HCT116 (cell line): ENCODE measurements at regions not wholly inside any gene's neighbourhood (a gene's known extent, or its start where the extent isn't known, plus 50 kb on each side); places are given as distances from the start of the nearest gene placed in this dataset.

Source experiments
- ATAC-seq: fragments of 200-7000 bp; cut with Tn5 transposase; 2 replicates; pipeline ENCODE4 v1.9.1; 2020; ENCODE audit warnings: mild to moderate bottlenecking, moderate library complexity
- BruUV-seq: library from RNA; stranded (reverse); fragments of 400-500 nt; replicated peaks from 2 replicates; lab custom pipeline; 2021; lab: Mats Ljungman, UMichigan
- CTCF ChIA-PET: fragments of 300-600 bp; sonication (Branson Sonifier 250); formaldehyde crosslinking; loops from one replicate; lab custom pipeline; 2021; ENCODE audit warnings: antibody characterized with exemption; lab: Charles Lee
- POLR2A ChIA-PET: fragments of 300-600, 350-600 bp; sonication (Branson Sonifier 250); formaldehyde crosslinking; loops from one replicate; lab custom pipeline; 2021; ENCODE audit warnings: antibody characterized with exemption; lab: Charles Lee
- RAD21 ChIA-PET, 2 experiments: fragments of 300-600 bp; sonication (Branson Sonifier 250); formaldehyde crosslinking; loops; one replicate each; lab custom pipeline; 2023; ENCODE audit warnings: low total read pairs in 2 of 2; ENCODE audit not compliant: uncharacterized antibody in 2 of 2, unreplicated experiment in 2 of 2, low non-redundant PET in 1 of 2; lab: Charles Lee
- DNase-seq: peaks from one replicate; pipeline ENCODE4 v3.0.0-alpha.2; 2010; ENCODE audit warnings: low read depth, low spot score
- H2AFZ ChIP-seq: fragments of 200-600 bp; shearing (Covaris generic), sonication (generic); 2 replicates; pipeline ENCODE4 v1.6.1; 2017; ENCODE audit warnings: low read depth, mixed run types, mixed read lengths, antibody characterized with exemption, low read length; ENCODE audit not compliant: poor library complexity, severe bottlenecking
- H3K27ac ChIP-seq: 2 replicates; pipeline ENCODE4 v1.5.1; 2012; ENCODE audit warnings: low read depth, low read length
- H3K27me3 ChIP-seq: fragments of 200-600 bp; sonication (generic); 2 replicates; pipeline ENCODE4 v1.6.1; 2016; ENCODE audit warnings: mixed run types, low read length, mixed read lengths; ENCODE audit not compliant: insufficient read depth
- H3K36me3 ChIP-seq, 2 experiments: fragments of 200-500 bp in 1 of 2; fragments of 200-600 bp in 1 of 2; sonication (Bioruptor generic) in 1 of 2; sonication (generic) in 1 of 2; 2 replicates each; pipeline versions ENCODE4 v1.5.1 to v1.6.1; 2014 to 2016; ENCODE audit warnings: low read length in 2 of 2, inconsistent platforms in 1 of 2, mixed read lengths in 1 of 2, mixed run types in 1 of 2; ENCODE audit not compliant: insufficient read depth in 2 of 2, control insufficient read depth in 1 of 2
- H3K4me1 ChIP-seq, 2 experiments: fragments of 200-600 bp in 1 of 2; sonication (generic) in 1 of 2; 2 replicates each; pipeline versions ENCODE4 v1.5.1 to v1.6.1; 2012 to 2017; ENCODE audit warnings: low read length in 2 of 2, inconsistent platforms in 1 of 2, mild to moderate bottlenecking in 1 of 2, mixed read lengths in 1 of 2, mixed run types in 1 of 2, moderate library complexity in 1 of 2; ENCODE audit not compliant: insufficient read depth in 2 of 2, control insufficient read depth in 1 of 2
- H3K4me2 ChIP-seq: fragments of 200-600 bp; sonication (generic); 2 replicates; pipeline ENCODE4 v1.6.1; 2017; ENCODE audit warnings: mixed run types, low read length, mixed read lengths
- H3K4me3 ChIP-seq, 2 experiments: fragments of 200-600 bp in 1 of 2; sonication (generic) in 1 of 2; replicated peaks in 1 of 2; 2 replicates each; pipeline ENCODE4 v1.5.1; 2011 to 2016; ENCODE audit warnings: low read length in 2 of 2, control low read depth in 1 of 2, low read depth in 1 of 2, mild to moderate bottlenecking in 1 of 2, mixed read lengths in 1 of 2, mixed run types in 1 of 2
- H3K79me2 ChIP-seq: fragments of 200-600 bp; sonication (generic); 2 replicates; pipeline ENCODE4 v1.6.1; 2017; ENCODE audit warnings: mild to moderate bottlenecking, mixed run types, low read length, moderate library complexity, mixed read lengths; ENCODE audit not compliant: insufficient read depth
- H3K9ac ChIP-seq: fragments of 200-600 bp; sonication (generic); 2 replicates; pipeline ENCODE4 v1.6.1; 2016; ENCODE audit warnings: low read length, mixed read lengths
- H3K9me2 ChIP-seq: fragments of 200-600 bp; sonication (generic), shearing (Covaris generic); 2 replicates; pipeline ENCODE4 v1.6.1; 2017; ENCODE audit warnings: mixed run types, mild to moderate bottlenecking, moderate library complexity; ENCODE audit not compliant: insufficient read depth
- H3K9me3 ChIP-seq, 2 experiments: fragments of 200-500 bp in 1 of 2; fragments of 200-600 bp in 1 of 2; sonication (Bioruptor generic) in 1 of 2; sonication (generic) in 1 of 2; 2 replicates each; pipeline ENCODE4 v1.6.1; 2014 to 2017; ENCODE audit warnings: low read length in 2 of 2, mixed read lengths in 2 of 2, inconsistent platforms in 1 of 2, low read depth in 1 of 2, mild to moderate bottlenecking in 1 of 2, mixed run types in 1 of 2, moderate library complexity in 1 of 2; ENCODE audit not compliant: control insufficient read depth in 1 of 2, insufficient read depth in 1 of 2
- H4K20me1 ChIP-seq: fragments of 200-600 bp; sonication (generic), shearing (Covaris generic); 2 replicates; pipeline ENCODE4 v1.6.1; 2017; ENCODE audit warnings: mixed run types, mild to moderate bottlenecking, moderate library complexity; ENCODE audit not compliant: insufficient read depth
- EGR1 ChIP-seq: IDR thresholded peaks from 2 replicates; pipeline ENCODE4 v1.6.1; 2012; ENCODE audit warnings: low read depth
- FOSL1 ChIP-seq: IDR thresholded peaks from 2 replicates; pipeline ENCODE4 v1.6.1; 2012; ENCODE audit warnings: low read depth
- POLR2A ChIP-seq: IDR thresholded peaks from 2 replicates; pipeline ENCODE4 v1.7.0; 2011; ENCODE audit warnings: borderline replicate concordance; ENCODE audit not compliant: insufficient read depth, insufficient read length; ENCODE audit errors: extremely low read depth
- YY1 ChIP-seq: IDR thresholded peaks from 2 replicates; pipeline ENCODE4 v1.6.1; 2011; ENCODE audit warnings: low read length, low read depth, moderate library complexity, mild to moderate bottlenecking; ENCODE audit not compliant: insufficient replicate concordance; ENCODE audit errors: extremely low read depth
- ZFX ChIP-seq: fragments of 450-650 bp; IDR thresholded peaks from 2 replicates; pipeline ENCODE4 v1.6.1; 2017
- ZNF274 ChIP-seq: fragments of 200-500 bp; sonication (Bioruptor generic); IDR thresholded peaks from 2 replicates; pipeline ENCODE4 v1.6.1; 2014; ENCODE audit warnings: mild to moderate bottlenecking, low read depth, low read length, inconsistent platforms
- intact Hi-C: fragments of 100-400 bp; cut with micrococcal nuclease; formaldehyde crosslinking; loops from 2 replicates; pipeline ENCODE4 v1.10.0; 2022
- TF ChIP-seq, protein P1 (sequence below): IDR thresholded peaks from 2 replicates; pipeline ENCODE4 v1.6.1; 2012; ENCODE audit warnings: low read depth
- TF ChIP-seq, protein P2 (sequence below): IDR thresholded peaks from 2 replicates; pipeline ENCODE4 v1.6.1; 2012

DNA sequence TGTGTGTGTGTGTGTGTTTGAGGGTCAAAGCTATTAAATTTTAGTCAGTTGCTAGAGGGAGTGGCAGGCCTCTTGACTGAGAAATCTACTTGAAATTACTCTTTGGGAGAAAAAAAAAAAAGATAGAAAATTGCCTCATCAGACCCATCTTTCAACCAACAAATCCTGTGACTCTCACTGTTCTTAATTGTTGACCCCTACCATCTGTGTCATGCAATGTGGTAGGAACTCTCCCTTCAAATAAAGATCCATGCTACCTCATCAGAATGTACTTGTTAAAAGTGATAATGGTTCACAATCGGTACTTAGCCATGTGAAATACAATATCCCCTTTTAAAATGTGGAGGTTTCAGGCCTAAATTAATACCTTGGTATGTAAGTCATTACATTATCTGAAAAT, 670.8 kb upstream of the FANCL start (continued):
- no peak for TF ChIP-seq FOSL1
- TF ChIP-seq, protein P1, sequence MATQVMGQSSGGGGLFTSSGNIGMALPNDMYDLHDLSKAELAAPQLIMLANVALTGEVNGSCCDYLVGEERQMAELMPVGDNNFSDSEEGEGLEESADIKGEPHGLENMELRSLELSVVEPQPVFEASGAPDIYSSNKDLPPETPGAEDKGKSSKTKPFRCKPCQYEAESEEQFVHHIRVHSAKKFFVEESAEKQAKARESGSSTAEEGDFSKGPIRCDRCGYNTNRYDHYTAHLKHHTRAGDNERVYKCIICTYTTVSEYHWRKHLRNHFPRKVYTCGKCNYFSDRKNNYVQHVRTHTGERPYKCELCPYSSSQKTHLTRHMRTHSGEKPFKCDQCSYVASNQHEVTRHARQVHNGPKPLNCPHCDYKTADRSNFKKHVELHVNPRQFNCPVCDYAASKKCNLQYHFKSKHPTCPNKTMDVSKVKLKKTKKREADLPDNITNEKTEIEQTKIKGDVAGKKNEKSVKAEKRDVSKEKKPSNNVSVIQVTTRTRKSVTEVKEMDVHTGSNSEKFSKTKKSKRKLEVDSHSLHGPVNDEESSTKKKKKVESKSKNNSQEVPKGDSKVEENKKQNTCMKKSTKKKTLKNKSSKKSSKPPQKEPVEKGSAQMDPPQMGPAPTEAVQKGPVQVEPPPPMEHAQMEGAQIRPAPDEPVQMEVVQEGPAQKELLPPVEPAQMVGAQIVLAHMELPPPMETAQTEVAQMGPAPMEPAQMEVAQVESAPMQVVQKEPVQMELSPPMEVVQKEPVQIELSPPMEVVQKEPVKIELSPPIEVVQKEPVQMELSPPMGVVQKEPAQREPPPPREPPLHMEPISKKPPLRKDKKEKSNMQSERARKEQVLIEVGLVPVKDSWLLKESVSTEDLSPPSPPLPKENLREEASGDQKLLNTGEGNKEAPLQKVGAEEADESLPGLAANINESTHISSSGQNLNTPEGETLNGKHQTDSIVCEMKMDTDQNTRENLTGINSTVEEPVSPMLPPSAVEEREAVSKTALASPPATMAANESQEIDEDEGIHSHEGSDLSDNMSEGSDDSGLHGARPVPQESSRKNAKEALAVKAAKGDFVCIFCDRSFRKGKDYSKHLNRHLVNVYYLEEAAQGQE, result no peak

DNA sequence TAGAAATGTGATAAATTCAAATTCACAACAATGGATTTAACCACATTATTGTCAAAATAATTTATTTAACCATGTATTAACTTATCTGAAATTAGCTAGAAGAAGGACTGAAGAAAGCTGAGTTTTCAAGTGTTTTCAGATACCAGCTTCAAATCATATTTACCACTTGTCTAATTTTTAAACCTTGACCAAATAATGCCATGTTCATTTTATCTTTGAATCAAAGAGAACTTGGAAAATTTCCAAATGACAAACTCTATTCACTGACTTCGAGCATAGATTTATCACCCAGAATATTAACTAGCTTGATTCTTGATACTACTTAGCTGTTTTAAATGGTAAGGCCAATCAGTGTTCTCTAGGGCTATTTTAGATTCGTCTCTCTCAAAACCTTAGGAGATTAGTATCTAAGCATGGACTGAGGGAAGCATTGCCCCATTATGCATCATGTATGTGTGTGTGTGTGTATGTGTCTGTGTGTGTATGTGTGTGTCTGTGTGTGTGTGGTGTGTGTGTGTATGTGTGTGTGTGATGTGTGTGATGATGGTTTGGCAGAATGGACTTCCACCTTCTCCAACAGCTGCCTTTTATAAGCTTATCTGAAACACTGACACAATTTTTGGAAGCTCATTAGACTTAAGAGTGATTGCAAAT, 667.5 kb upstream of the FANCL start:
- 0 out of 2 replicates have a peak, but pooled peaks cover 4% of the 10 kb centered on the region for H3K27me3 ChIP-seq
- H3K4me2 ChIP-seq, result no peak overlapping the region
- no peaks in the 10 kb centered on the region for H3K79me2 ChIP-seq
- no TSS peak for BruUV-seq
- DNase-seq (no peak), ATAC-seq (no peak)
- no peaks in the 10 kb centered on the region for H3K4me1 ChIP-seq
- H3K36me3 ChIP-seq, result no peaks in the 10 kb centered on the region
- TF ChIP-seq EGR1 (no peak), FOSL1 (no peak), YY1 (no peak), ZFX (no peak), POLR2A (no peak), ZNF274 (no peak)
- TF ChIP-seq, protein P1, result no peak
- TF ChIP-seq, protein P2, sequence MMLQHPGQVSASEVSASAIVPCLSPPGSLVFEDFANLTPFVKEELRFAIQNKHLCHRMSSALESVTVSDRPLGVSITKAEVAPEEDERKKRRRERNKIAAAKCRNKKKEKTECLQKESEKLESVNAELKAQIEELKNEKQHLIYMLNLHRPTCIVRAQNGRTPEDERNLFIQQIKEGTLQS, result no peak
- POLR2A ChIA-PET, result no interaction called here
- intact Hi-C loops, result no loop called here
- H3K9me2 ChIP-seq, result no peaks in the 10 kb centered on the region
- RAD21 ChIA-PET, result no interaction called here
- no peak overlapping the region for H3K9ac ChIP-seq
- H3K4me3 ChIP-seq, result no peak overlapping the region
- H3K9me3 ChIP-seq, result no peaks in the 10 kb centered on the region
- no peak overlapping the region for H2AFZ ChIP-seq
- H3K27ac ChIP-seq, result no peak overlapping the region
- no peaks in the 10 kb centered on the region for H4K20me1 ChIP-seq
- CTCF ChIA-PET, result no interaction called here
